B cell (primary cell): ENCODE measurements at regions not wholly inside any gene's neighbourhood (a gene's known extent, or its start where the extent isn't known, plus 50 kb on each side); places are given as distances from the start of the nearest gene placed in this dataset.

Experiments used
- ATAC-seq: fragments of 200-7000 bp; cut with Tn5 transposase; one replicate; pipeline ENCODE4 v1.10.0; 2021; ENCODE audit warnings: low read depth, mild to moderate bottlenecking, moderate number of reproducible peaks, moderate library complexity
- CTCF ChIA-PET: fragments of 350-600 bp; sonication (Branson Sonifier 250); formaldehyde crosslinking; loops from one replicate; lab custom pipeline; 2021; ENCODE audit warnings: antibody characterized with exemption, inconsistent platforms; lab: Charles Lee
- POLR2A ChIA-PET: fragments of 350-600 bp; sonication (Branson Sonifier 250); formaldehyde crosslinking; loops from one replicate; lab custom pipeline; 2021; ENCODE audit warnings: antibody characterized with exemption; lab: Charles Lee
- DNase-seq: peaks from one replicate; pipeline ENCODE4 v3.0.0; 2013
- H2AFZ ChIP-seq: 2 replicates; pipeline ENCODE4 v1.6.1; 2012; ENCODE audit warnings: mild to moderate bottlenecking, low read depth, low read length; ENCODE audit not compliant: insufficient read depth, poor library complexity, severe bottlenecking
- H3K27ac ChIP-seq, 2 donors: 1 replicate in 1 of 2; 2 replicates in 1 of 2; pipeline ENCODE4 v1.5.1; 2012 to 2013; ENCODE audit warnings: low read length in 2 of 2, mild to moderate bottlenecking in 2 of 2, moderate library complexity in 1 of 2
- H3K27me3 ChIP-seq, 4 experiments: fragments of 200-600 bp in 1 of 4; sonication (generic) in 1 of 4; replicated peaks in 1 of 4; 1 replicate in 2 of 4; 2 replicates in 2 of 4; pipeline versions ENCODE4 v1.6.1 to v1.7.0; 2013 to 2016; ENCODE audit warnings: low read length in 3 of 4, mild to moderate bottlenecking in 2 of 4, mixed read lengths in 1 of 4, moderate library complexity in 1 of 4; ENCODE audit not compliant: insufficient read depth in 4 of 4, control insufficient read depth in 3 of 4; ENCODE audit errors: control extremely low read depth in 1 of 4
- H3K36me3 ChIP-seq, 2 experiments: replicated peaks in 1 of 2; 1 replicate in 1 of 2; 2 replicates in 1 of 2; pipeline versions ENCODE4 v1.6.1 to v1.7.1; 2013; ENCODE audit warnings: low read length in 1 of 2; ENCODE audit not compliant: insufficient read depth in 2 of 2, control insufficient read depth in 1 of 2; ENCODE audit errors: control extremely low read depth in 1 of 2, extremely low read depth in 1 of 2
- H3K4me1 ChIP-seq, 2 donors: fragments of 200-600 bp in 1 of 2; sonication (generic) in 1 of 2; 1 replicate in 1 of 2; 2 replicates in 1 of 2; pipeline versions ENCODE4 v1.5.1 to v1.6.1; 2013 to 2017; ENCODE audit warnings: low read length in 2 of 2; ENCODE audit not compliant: control insufficient read depth in 2 of 2, insufficient read depth in 2 of 2
- H3K4me2 ChIP-seq: replicated peaks from 2 replicates; pipeline ENCODE3; 2012; ENCODE audit warnings: mild to moderate bottlenecking, low read depth, low read length; ENCODE audit not compliant: poor library complexity, severe bottlenecking
- H3K4me3 ChIP-seq, 5 experiments: fragments of 200-600 bp in 1 of 5; sonication (generic) in 1 of 5; 1 replicate in 3 of 5; 2 replicates in 2 of 5; pipeline versions ENCODE4 v1.5.1 to v1.7.0; 2011 to 2016; ENCODE audit warnings: low read length in 4 of 5, mild to moderate bottlenecking in 4 of 5, low read depth in 2 of 5, control low read depth in 1 of 5, moderate library complexity in 1 of 5; ENCODE audit not compliant: insufficient read depth in 1 of 5; ENCODE audit errors: control extremely low read depth in 1 of 5, extremely low read depth in 1 of 5
- H3K79me2 ChIP-seq: fragments of 200-600 bp; sonication (generic); one replicate; pipeline ENCODE4 v1.6.0; 2016; ENCODE audit warnings: low read length; ENCODE audit not compliant: control insufficient read depth, insufficient read depth
- H3K9ac ChIP-seq: fragments of 200-600 bp; sonication (generic); 2 replicates; pipeline ENCODE4 v1.6.1; 2017; ENCODE audit warnings: mild to moderate bottlenecking, low read length, moderate library complexity
- H3K9me3 ChIP-seq, 3 donors: one replicate each; pipeline versions ENCODE4 v1.6.1 to v1.7.1; 2013; ENCODE audit warnings: low read length in 2 of 3; ENCODE audit not compliant: control insufficient read depth in 2 of 3, insufficient read depth in 1 of 3; ENCODE audit errors: control extremely low read depth in 1 of 3
- H4K20me1 ChIP-seq: 2 replicates; pipeline ENCODE4 v1.6.0; 2012; ENCODE audit warnings: mild to moderate bottlenecking, low read length; ENCODE audit not compliant: insufficient read depth, control insufficient read depth, poor library complexity, severe bottlenecking
- H3K27ac Mint-ChIP-seq: one replicate; pipeline ENCODE4 v1.8.0; 2021; ENCODE audit warnings: mixed read lengths
- H3K27me3 Mint-ChIP-seq: one replicate; pipeline ENCODE4 v1.8.0; 2021; ENCODE audit warnings: mixed read lengths
- H3K4me1 Mint-ChIP-seq: one replicate; pipeline ENCODE4 v1.8.0; 2021; ENCODE audit warnings: mixed read lengths
- H3K4me3 Mint-ChIP-seq: one replicate; pipeline ENCODE4 v1.8.0; 2021; ENCODE audit warnings: mixed read lengths
- H3K9me3 Mint-ChIP-seq: one replicate; pipeline ENCODE4 v1.8.0; 2022; ENCODE audit warnings: mixed read lengths; ENCODE audit not compliant: insufficient read depth
- EZH2 ChIP-seq: IDR thresholded peaks from 2 replicates; pipeline ENCODE4 v1.6.1; 2012; ENCODE audit warnings: borderline replicate concordance, low read depth, mild to moderate bottlenecking, moderate library complexity, low read length; ENCODE audit not compliant: insufficient read depth, poor library complexity, severe bottlenecking
- WGBS: methylation state at CpG from one replicate; pipeline ENCODE4 v1.1.5; 2013; ENCODE audit warnings: missing lambda C conversion rate; ENCODE audit not compliant: insufficient coverage; 5-methylcytosine and 5-hydroxymethylcytosine counted together
- intact Hi-C: fragments of 100-400 bp; cut with micrococcal nuclease; formaldehyde crosslinking; loops from one replicate; pipeline ENCODE4 v1.10.0; 2022
- TF ChIP-seq, protein P1 (sequence below): fragments of 200-600 bp; IDR thresholded peaks from one replicate; pipeline ENCODE4 v1.8.0; 2022; ENCODE audit warnings: antibody characterized with exemption, mild to moderate bottlenecking

DNA sequence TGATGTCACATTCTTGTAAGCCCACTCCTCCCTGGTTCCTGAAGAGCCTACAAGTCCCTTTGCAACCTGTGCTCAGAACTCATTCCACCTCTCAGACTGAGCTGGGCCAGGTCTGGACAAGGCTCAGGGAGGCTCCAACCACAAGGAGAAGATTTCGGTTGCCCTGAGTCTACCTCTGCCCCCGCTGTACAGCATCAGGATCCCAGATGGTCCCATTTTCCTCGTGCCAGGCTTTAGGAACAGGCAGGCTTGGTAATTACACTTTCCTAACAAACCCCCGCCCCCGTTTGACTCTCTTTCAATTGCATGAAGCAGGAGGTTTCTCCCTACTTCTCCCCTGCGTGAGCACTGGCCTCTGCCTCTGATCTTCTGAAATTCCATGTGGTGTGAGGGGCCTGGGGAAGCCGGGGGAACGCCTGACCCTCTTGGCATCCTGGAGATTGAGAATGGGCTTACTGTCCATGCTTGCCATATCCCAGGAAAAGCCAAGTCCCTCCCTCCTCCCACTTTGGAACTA is 86.9 kb upstream of the CTNNA1 start:
- ATAC-seq (no peak), DNase-seq (no peak)
- Histone ChIP-seq H3K9me3 (peaks cover 0 to 25% (median 0%) of the 10 kb centered on the region in 3 donors), H3K4me1 (peaks cover 25 to 40% of the 10 kb centered on the region in 2 donors), H4K20me1 (no peaks in the 10 kb centered on the region), H3K4me2 (no peak overlapping the region), H3K79me2 (no peaks in the 10 kb centered on the region), H2AFZ (no peak overlapping the region), H3K4me3 (no peak overlapping the region), H3K27me3 (peaks cover 0 to 19% (median 5%) of the 10 kb centered on the region in 4 experiments), H3K9ac (no peak overlapping the region), H3K27ac (no peak overlapping the region), H3K36me3 (no peaks in the 10 kb centered on the region)
- H3K4me1 Mint-ChIP-seq: peaks cover 36% of the 10 kb centered on the region
- H3K4me3 Mint-ChIP-seq: no peak overlapping the region
- POLR2A ChIA-PET: no interaction called here
- H3K27ac Mint-ChIP-seq: no peak overlapping the region
- TF ChIP-seq, protein P1, sequence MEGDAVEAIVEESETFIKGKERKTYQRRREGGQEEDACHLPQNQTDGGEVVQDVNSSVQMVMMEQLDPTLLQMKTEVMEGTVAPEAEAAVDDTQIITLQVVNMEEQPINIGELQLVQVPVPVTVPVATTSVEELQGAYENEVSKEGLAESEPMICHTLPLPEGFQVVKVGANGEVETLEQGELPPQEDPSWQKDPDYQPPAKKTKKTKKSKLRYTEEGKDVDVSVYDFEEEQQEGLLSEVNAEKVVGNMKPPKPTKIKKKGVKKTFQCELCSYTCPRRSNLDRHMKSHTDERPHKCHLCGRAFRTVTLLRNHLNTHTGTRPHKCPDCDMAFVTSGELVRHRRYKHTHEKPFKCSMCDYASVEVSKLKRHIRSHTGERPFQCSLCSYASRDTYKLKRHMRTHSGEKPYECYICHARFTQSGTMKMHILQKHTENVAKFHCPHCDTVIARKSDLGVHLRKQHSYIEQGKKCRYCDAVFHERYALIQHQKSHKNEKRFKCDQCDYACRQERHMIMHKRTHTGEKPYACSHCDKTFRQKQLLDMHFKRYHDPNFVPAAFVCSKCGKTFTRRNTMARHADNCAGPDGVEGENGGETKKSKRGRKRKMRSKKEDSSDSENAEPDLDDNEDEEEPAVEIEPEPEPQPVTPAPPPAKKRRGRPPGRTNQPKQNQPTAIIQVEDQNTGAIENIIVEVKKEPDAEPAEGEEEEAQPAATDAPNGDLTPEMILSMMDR: no peak
- no peak for TF ChIP-seq EZH2
- intact Hi-C loops: no loop called here
- WGBS: 81% methylated on average over 3 of the region's 8 CpGs
- peaks cover 14% of the 10 kb centered on the region for H3K27me3 Mint-ChIP-seq
- no peaks in the 10 kb centered on the region for H3K9me3 Mint-ChIP-seq
- CTCF ChIA-PET: no interaction called here

DNA sequence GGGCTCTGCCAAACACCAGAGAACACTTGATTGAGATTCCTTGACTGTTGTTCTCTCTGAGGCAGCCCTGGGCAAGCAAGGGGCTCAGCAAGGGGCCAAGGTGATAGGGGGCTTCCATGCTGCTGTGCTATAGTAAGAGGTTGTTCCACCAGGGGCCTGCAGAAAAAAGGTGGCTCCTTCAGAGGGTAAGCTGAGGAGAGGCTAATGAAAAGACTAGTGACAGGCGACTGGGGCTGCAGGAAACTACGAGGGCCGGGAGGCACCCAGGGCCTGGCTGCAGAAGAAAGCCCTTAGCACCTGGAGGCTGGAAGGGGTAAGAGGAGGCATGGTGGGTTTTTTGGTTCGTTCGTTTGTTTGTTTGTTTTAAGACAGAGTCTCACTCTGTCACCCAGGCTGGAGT is 88.0 kb upstream of the CTNNA1 start:
- no peaks in the 10 kb centered on the region for H3K9me3 Mint-ChIP-seq
- ATAC-seq: no peak
- H3K9ac ChIP-seq: no peak overlapping the region
- CTCF ChIA-PET: no interaction called here
- TF ChIP-seq, protein P1: no peak
- TF ChIP-seq EZH2: no peak
- peaks cover 43% of the 10 kb centered on the region for H3K4me1 Mint-ChIP-seq
- intact Hi-C loops: no loop called here
- H2AFZ ChIP-seq: no peak overlapping the region
- no peak overlapping the region for H3K4me3 ChIP-seq
- H3K36me3 ChIP-seq: no peaks in the 10 kb centered on the region
- no peak for DNase-seq
- no peak overlapping the region for H3K27ac ChIP-seq
- H4K20me1 ChIP-seq: no peaks in the 10 kb centered on the region
- H3K4me3 Mint-ChIP-seq: no peak overlapping the region
- no peaks in the 10 kb centered on the region for H3K79me2 ChIP-seq
- H3K9me3 ChIP-seq: peaks cover 0 to 28% (median 0%) of the 10 kb centered on the region in 3 donors
- WGBS: 93% methylated on average over 3 of the region's 5 CpGs
- no peak overlapping the region for H3K27ac Mint-ChIP-seq
- H3K27me3 ChIP-seq: peaks cover 0 to 16% (median 5%) of the 10 kb centered on the region in 4 experiments
- POLR2A ChIA-PET: no interaction called here
- peaks cover 14% of the 10 kb centered on the region for H3K27me3 Mint-ChIP-seq
- no peak overlapping the region for H3K4me2 ChIP-seq
- peaks cover 27 to 43% of the 10 kb centered on the region in 2 donors for H3K4me1 ChIP-seq
